Glutamatergic neuron (in vitro differentiated cells): ENCODE measurements at regions not wholly inside any gene's neighbourhood (a gene's known extent, or its start where the extent isn't known, plus 50 kb on each side); places are given as distances from the start of the nearest gene placed in this dataset.

Source experiments
- DNase-seq: peaks from one replicate; pipeline ENCODE4 v3.0.0; 2022
- H3K27ac Mint-ChIP-seq: one replicate; pipeline ENCODE4 v1.8.0; 2020; ENCODE audit warnings: mild to moderate bottlenecking, mixed read lengths, inconsistent platforms; ENCODE audit not compliant: unreplicated experiment
- H3K27me3 Mint-ChIP-seq: one replicate; pipeline ENCODE4 v1.8.0; 2020; ENCODE audit warnings: mild to moderate bottlenecking, moderate library complexity, mixed read lengths, inconsistent platforms; ENCODE audit not compliant: unreplicated experiment
- H3K36me3 Mint-ChIP-seq: one replicate; pipeline ENCODE4 v1.8.0; 2020; ENCODE audit warnings: mild to moderate bottlenecking, mixed read lengths, inconsistent platforms; ENCODE audit not compliant: unreplicated experiment
- H3K4me1 Mint-ChIP-seq: one replicate; pipeline ENCODE4 v1.8.0; 2020; ENCODE audit warnings: mild to moderate bottlenecking, low read depth, mixed read lengths, inconsistent platforms; ENCODE audit not compliant: unreplicated experiment
- H3K4me3 Mint-ChIP-seq: one replicate; pipeline ENCODE4 v1.8.0; 2020; ENCODE audit warnings: mild to moderate bottlenecking, mixed read lengths, inconsistent platforms; ENCODE audit not compliant: unreplicated experiment
- H3K9me3 Mint-ChIP-seq: one replicate; pipeline ENCODE4 v1.8.0; 2020; ENCODE audit warnings: mild to moderate bottlenecking, moderate library complexity, mixed read lengths, inconsistent platforms; ENCODE audit not compliant: unreplicated experiment
- TF ChIP-seq, protein P1 (sequence below): fragments of 200-600 bp; sonication (generic); IDR thresholded peaks from one replicate; pipeline ENCODE4 v1.5.0; 2021; ENCODE audit not compliant: partially characterized antibody, unreplicated experiment

DNA sequence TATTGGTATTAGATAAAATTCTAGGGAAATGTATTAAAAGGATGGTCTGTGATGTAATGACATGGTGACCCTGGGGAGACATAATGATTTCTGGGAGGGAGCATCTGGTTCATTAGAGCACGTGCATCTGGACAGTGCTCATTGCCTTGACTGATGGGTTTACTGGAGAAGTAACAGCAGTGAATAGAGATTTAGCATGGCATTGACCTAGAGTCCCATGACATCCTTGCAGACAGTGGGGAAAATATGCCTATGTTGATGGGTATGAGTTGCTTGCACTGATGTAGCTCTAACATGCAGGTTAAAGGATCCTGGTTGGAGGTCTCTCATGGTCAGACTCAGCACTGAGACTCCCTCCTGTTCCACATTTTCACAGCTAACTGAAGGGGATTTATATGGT is 164.1 kb upstream of the OLIG3 start:
- H3K4me1 Mint-ChIP-seq: peaks cover 11% of the 10 kb centered on the region
- TF ChIP-seq, protein P1, sequence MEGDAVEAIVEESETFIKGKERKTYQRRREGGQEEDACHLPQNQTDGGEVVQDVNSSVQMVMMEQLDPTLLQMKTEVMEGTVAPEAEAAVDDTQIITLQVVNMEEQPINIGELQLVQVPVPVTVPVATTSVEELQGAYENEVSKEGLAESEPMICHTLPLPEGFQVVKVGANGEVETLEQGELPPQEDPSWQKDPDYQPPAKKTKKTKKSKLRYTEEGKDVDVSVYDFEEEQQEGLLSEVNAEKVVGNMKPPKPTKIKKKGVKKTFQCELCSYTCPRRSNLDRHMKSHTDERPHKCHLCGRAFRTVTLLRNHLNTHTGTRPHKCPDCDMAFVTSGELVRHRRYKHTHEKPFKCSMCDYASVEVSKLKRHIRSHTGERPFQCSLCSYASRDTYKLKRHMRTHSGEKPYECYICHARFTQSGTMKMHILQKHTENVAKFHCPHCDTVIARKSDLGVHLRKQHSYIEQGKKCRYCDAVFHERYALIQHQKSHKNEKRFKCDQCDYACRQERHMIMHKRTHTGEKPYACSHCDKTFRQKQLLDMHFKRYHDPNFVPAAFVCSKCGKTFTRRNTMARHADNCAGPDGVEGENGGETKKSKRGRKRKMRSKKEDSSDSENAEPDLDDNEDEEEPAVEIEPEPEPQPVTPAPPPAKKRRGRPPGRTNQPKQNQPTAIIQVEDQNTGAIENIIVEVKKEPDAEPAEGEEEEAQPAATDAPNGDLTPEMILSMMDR: no peak
- H3K4me3 Mint-ChIP-seq: no peak overlapping the region
- H3K9me3 Mint-ChIP-seq: peaks cover 8% of the 10 kb centered on the region
- DNase-seq: no peak
- H3K27ac Mint-ChIP-seq: peak overlapping the region; percentile 75
- no peaks in the 10 kb centered on the region for H3K27me3 Mint-ChIP-seq
- H3K36me3 Mint-ChIP-seq: peaks cover 5% of the 10 kb centered on the region

DNA sequence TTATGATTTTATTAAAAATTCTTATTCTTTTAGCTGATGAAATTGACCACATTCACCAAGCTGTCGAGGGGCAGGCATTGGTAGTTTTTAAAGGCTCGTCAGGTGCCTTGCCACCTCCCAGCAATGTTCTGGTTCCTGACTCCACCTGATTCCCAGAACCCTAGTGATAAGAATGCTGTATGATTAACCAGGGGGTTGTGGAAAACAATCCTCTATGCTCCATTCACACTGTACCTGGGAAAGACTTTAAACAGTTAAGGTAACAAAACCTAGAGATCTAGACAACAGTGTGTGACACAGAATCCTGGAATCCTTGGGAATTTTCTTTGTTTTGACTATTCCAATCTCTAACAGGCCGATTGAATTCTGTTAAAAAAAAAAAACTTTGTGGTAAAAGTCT is 165.7 kb upstream of the OLIG3 start:
- Mint-ChIP-seq H3K27me3 (no peaks in the 10 kb centered on the region), H3K9me3 (peaks cover 5% of the 10 kb centered on the region), H3K36me3 (no peaks in the 10 kb centered on the region), H3K4me1 (peaks cover 11% of the 10 kb centered on the region), H3K27ac (no peak overlapping the region), H3K4me3 (no peak overlapping the region)
- TF ChIP-seq, protein P1: no peak
- DNase-seq: no peak

DNA sequence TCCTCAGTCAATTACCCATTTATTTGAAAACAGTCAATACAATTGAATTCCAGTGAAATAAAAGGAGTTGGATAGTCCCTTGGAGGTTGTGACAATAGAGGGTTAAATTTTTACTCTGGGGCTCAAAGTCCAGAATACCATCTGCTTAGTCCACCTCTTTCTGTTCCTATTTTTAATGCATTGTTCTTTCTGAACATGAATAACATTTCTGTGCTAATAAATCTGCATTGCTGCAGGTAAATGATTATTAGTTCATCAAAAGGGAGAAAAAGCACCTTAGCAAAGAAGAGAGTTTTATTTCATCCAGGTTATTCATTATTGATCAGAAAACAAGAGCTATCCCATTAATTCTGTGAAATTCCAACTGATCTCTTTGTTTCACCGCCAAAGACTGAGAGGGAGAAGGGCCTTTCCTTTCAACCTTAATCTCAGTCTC is 166.1 kb upstream of the OLIG3 start:
- no peaks in the 10 kb centered on the region for H3K27me3 Mint-ChIP-seq
- H3K4me3 Mint-ChIP-seq: no peak overlapping the region
- peaks cover 5% of the 10 kb centered on the region for H3K9me3 Mint-ChIP-seq
- peaks cover 11% of the 10 kb centered on the region for H3K4me1 Mint-ChIP-seq
- H3K36me3 Mint-ChIP-seq: no peaks in the 10 kb centered on the region
- TF ChIP-seq, protein P1: no peak
- H3K27ac Mint-ChIP-seq: no peak overlapping the region
- no peak for DNase-seq

DNA sequence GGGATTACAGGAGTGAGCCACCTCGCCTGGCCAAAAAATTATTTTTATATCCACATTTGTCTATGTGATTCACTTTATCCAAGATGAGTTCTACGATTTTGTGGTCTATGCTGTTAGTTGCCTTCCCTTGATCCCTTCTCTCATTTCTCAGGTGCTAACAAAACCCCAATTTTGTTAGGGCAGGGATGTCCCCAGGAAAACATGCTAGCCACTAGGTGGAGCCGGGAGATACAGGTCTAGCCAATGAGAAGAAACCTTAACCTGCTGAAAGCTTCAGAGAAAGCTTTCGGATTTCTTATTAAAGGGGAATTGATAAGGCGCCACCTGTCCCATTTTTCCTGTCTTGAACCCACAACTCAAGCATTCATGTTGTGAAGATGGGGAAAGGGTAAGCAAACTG is 167.4 kb upstream of the OLIG3 start:
- Mint-ChIP-seq H3K27me3 (no peaks in the 10 kb centered on the region), H3K9me3 (peaks cover 5% of the 10 kb centered on the region), H3K4me3 (no peak overlapping the region), H3K4me1 (peaks cover 11% of the 10 kb centered on the region), H3K27ac (no peak overlapping the region), H3K36me3 (no peaks in the 10 kb centered on the region)
- TF ChIP-seq, protein P1: peak; percentile 28
- DNase-seq: peak; percentile 30

DNA sequence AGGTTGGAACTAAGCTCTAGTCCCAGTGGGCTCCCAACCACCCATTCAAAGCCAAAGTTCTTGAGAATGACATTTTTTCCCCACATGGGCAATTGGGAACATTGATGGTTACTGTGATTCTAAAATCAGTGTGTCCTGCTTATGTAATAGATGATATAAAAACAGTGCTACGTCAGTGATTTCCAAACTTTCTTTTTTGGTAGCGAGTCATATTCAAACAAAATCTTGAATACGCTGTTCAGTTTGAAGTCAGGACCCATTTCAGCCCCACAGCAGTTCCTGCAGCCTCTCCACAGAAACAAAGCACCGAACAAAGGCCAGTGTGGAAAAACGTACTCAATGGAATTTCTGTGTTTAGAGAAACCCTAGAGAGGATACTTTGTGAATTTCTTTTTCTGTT is 170.0 kb upstream of the OLIG3 start:
- Mint-ChIP-seq H3K9me3 (no peaks in the 10 kb centered on the region), H3K4me3 (no peak overlapping the region), H3K27me3 (no peaks in the 10 kb centered on the region), H3K4me1 (peaks cover 4% of the 10 kb centered on the region), H3K36me3 (no peaks in the 10 kb centered on the region), H3K27ac (no peak overlapping the region)
- DNase-seq: no peak
- TF ChIP-seq, protein P1: no peak
